CD14-positive monocyte (primary cell): ENCODE measurements at regions not wholly inside any gene's neighbourhood (a gene's known extent, or its start where the extent isn't known, plus 50 kb on each side); places are given as distances from the start of the nearest gene placed in this dataset.

ENCODE experiments used
- DNase-seq, 3 donors: peaks; one replicate each; pipeline ENCODE4 v3.0.0-alpha.2; 2011 to 2022
- H2AFZ ChIP-seq: 2 replicates; pipeline ENCODE4 v1.6.0; 2012; ENCODE audit warnings: mild to moderate bottlenecking, low read depth, low read length, inconsistent platforms; ENCODE audit not compliant: insufficient read depth, poor library complexity, severe bottlenecking
- H3K27ac ChIP-seq, 2 donors: 1 replicate in 1 of 2; 2 replicates in 1 of 2; pipeline ENCODE4 v1.5.1; 2012 to 2013; ENCODE audit warnings: low read length in 2 of 2, control low read depth in 1 of 2, inconsistent platforms in 1 of 2, low read depth in 1 of 2, mild to moderate bottlenecking in 1 of 2
- H3K27me3 ChIP-seq, 2 donors: one replicate each; pipeline versions ENCODE4 v1.6.0 to v1.6.1; 2011 to 2013; ENCODE audit warnings: low read length in 2 of 2; ENCODE audit not compliant: control insufficient read depth in 2 of 2, insufficient read depth in 2 of 2
- H3K36me3 ChIP-seq, 2 donors: replicated peaks in 1 of 2; 1 replicate in 1 of 2; 2 replicates in 1 of 2; pipeline versions ENCODE4 v1.5.1 to v1.6.1; 2012 to 2013; ENCODE audit warnings: low read length in 2 of 2, control low read depth in 1 of 2, inconsistent platforms in 1 of 2, mild to moderate bottlenecking in 1 of 2; ENCODE audit not compliant: insufficient read depth in 2 of 2, control insufficient read depth in 1 of 2
- H3K4me1 ChIP-seq, 2 donors: 1 replicate in 1 of 2; 2 replicates in 1 of 2; pipeline versions ENCODE4 v1.5.1 to v1.6.1; 2012 to 2013; ENCODE audit warnings: low read length in 2 of 2, control low read depth in 1 of 2, inconsistent platforms in 1 of 2, mild to moderate bottlenecking in 1 of 2, moderate library complexity in 1 of 2; ENCODE audit not compliant: insufficient read depth in 2 of 2, control insufficient read depth in 1 of 2
- H3K4me2 ChIP-seq: replicated peaks from 2 replicates; pipeline ENCODE3; 2012; ENCODE audit warnings: low read length, moderate library complexity, mild to moderate bottlenecking; ENCODE audit not compliant: poor library complexity, severe bottlenecking; ENCODE audit errors: extremely low read depth
- H3K4me3 ChIP-seq, 3 experiments: fragments of 200-600 bp in 1 of 3; sonication (generic) in 1 of 3; replicated peaks in 1 of 3; 1 replicate in 2 of 3; 2 replicates in 1 of 3; pipeline ENCODE4 v1.5.1; 2011 to 2013; ENCODE audit warnings: low read length in 3 of 3, mild to moderate bottlenecking in 3 of 3, control low read depth in 2 of 3, low read depth in 2 of 3, inconsistent platforms in 1 of 3, moderate library complexity in 1 of 3
- H3K79me2 ChIP-seq: 2 replicates; pipeline ENCODE4 v1.6.0; 2012; ENCODE audit warnings: mild to moderate bottlenecking, control low read depth, inconsistent platforms, low read length, moderate library complexity; ENCODE audit not compliant: insufficient read depth
- H3K9ac ChIP-seq: 2 replicates; pipeline ENCODE4 v1.6.0; 2017; ENCODE audit warnings: low read length, mild to moderate bottlenecking; ENCODE audit not compliant: insufficient read depth, poor library complexity, severe bottlenecking
- H3K9me3 ChIP-seq, 2 donors: replicated peaks in 1 of 2; 1 replicate in 1 of 2; 2 replicates in 1 of 2; pipeline versions ENCODE4 v1.5.1 to v1.6.1; 2012 to 2013; ENCODE audit warnings: low read length in 2 of 2, control low read depth in 1 of 2; ENCODE audit not compliant: control insufficient read depth in 1 of 2, insufficient read depth in 1 of 2
- H4K20me1 ChIP-seq: 2 replicates; pipeline ENCODE4 v1.6.0; 2012; ENCODE audit warnings: mild to moderate bottlenecking, low read length, control low read depth, moderate library complexity; ENCODE audit not compliant: insufficient read depth
- H3K27ac Mint-ChIP-seq, 7 donors: one replicate each; pipeline ENCODE4 v1.8.0; 2020; ENCODE audit warnings: mild to moderate bottlenecking in 7 of 7, mixed read lengths in 7 of 7, moderate library complexity in 6 of 7, inconsistent platforms in 2 of 7
- H3K27me3 Mint-ChIP-seq, 3 donors: one replicate each; pipeline ENCODE4 v1.8.0; 2021 to 2022; ENCODE audit warnings: low read depth in 3 of 3, mild to moderate bottlenecking in 3 of 3, mixed read lengths in 3 of 3, moderate library complexity in 3 of 3, inconsistent platforms in 1 of 3
- H3K36me3 Mint-ChIP-seq, 2 donors: one replicate each; pipeline ENCODE4 v1.8.0; 2020; ENCODE audit warnings: mixed read lengths in 2 of 2, inconsistent platforms in 1 of 2, mild to moderate bottlenecking in 1 of 2
- H3K4me1 Mint-ChIP-seq: one replicate; pipeline ENCODE4 v1.8.0; 2020; ENCODE audit warnings: mild to moderate bottlenecking, mixed read lengths
- H3K4me3 Mint-ChIP-seq, 2 donors: one replicate each; pipeline ENCODE4 v1.8.0; 2020; ENCODE audit warnings: mild to moderate bottlenecking in 2 of 2, mixed read lengths in 2 of 2, moderate library complexity in 1 of 2
- H3K9me3 Mint-ChIP-seq, 7 donors: one replicate each; pipeline ENCODE4 v1.8.0; 2020 to 2022; ENCODE audit warnings: mixed read lengths in 7 of 7, mild to moderate bottlenecking in 6 of 7, moderate library complexity in 6 of 7, inconsistent platforms in 2 of 7
- CTCF ChIP-seq: fragments of 200-600 bp; IDR thresholded peaks from one replicate; pipeline ENCODE4 v1.8.0; 2022; ENCODE audit warnings: antibody characterized with exemption, mild to moderate bottlenecking
- WGBS: methylation state at CpG from one replicate; pipeline ENCODE4 v1.1.5; 2013; ENCODE audit warnings: missing lambda C conversion rate; ENCODE audit not compliant: insufficient coverage; 5-methylcytosine and 5-hydroxymethylcytosine counted together
- intact Hi-C, 2 donors: fragments of 100-400 bp; cut with micrococcal nuclease; formaldehyde crosslinking; loops; one replicate each; pipeline versions ENCODE4 v1.15.0 to v1.15.1; 2023

- no peaks in the 10 kb centered on the region for H4K20me1 ChIP-seq
- no CpG with 5 or more reads among the region's 4 CpGs for WGBS
- no peak overlapping the region for H3K27ac ChIP-seq
- H3K4me3 Mint-ChIP-seq, result no peak overlapping the region
- no peaks in the 10 kb centered on the region for H3K36me3 Mint-ChIP-seq
- TF ChIP-seq CTCF, result no peak
- no peaks in the 10 kb centered on the region for H3K4me1 ChIP-seq
- no peak overlapping the region for H2AFZ ChIP-seq
- intact Hi-C loops, result no loop called here
- DNase-seq, result no peak
- no peak overlapping the region for H3K4me2 ChIP-seq
- H3K79me2 ChIP-seq, result no peaks in the 10 kb centered on the region
- no peaks in the 10 kb centered on the region for H3K9me3 ChIP-seq
- H3K27ac Mint-ChIP-seq, result no peak overlapping the region
- peaks cover 0 to 2% (median 2%) of the 10 kb centered on the region in 3 donors for H3K27me3 Mint-ChIP-seq
- no peak overlapping the region for H3K9ac ChIP-seq
- H3K4me3 ChIP-seq, result no peak overlapping the region
- no peaks in the 10 kb centered on the region for H3K27me3 ChIP-seq
- no peaks in the 10 kb centered on the region for H3K4me1 Mint-ChIP-seq
- H3K9me3 Mint-ChIP-seq, result peaks cover 0 to under 1% (median 0%) of the 10 kb centered on the region in 7 donors
- no peaks in the 10 kb centered on the region for H3K36me3 ChIP-seq
Observed at GRCh38 chr4:173735585-173735984, 205.6 kb upstream of the HAND2 start.

DNA sequence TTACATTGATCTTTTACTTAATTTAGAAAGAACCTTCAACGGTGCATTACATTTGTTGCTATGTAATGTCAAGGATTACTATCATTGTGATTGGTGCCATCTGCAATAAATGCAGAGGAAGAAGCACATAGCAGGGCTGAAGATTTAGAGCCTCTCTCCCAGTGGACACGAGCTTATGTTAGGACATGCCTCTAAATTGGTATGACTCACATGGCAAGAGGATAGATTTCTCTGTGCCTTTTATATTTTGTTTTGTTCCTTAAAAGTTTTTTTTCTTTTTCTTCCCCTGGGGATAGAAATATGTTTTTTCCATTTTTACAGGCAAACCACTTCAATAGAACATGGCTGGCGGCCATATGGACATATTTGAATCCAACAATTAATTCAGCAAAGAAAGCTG lies 205.0 kb upstream of the HAND2 start:
- whole genome bisulfite sequencing, result 80% methylated on average over 1 of the region's 3 CpGs
- H3K79me2 ChIP-seq, result no peaks in the 10 kb centered on the region
- no peak overlapping the region for H3K27ac Mint-ChIP-seq
- no peaks in the 10 kb centered on the region for H3K4me1 Mint-ChIP-seq
- no peaks in the 10 kb centered on the region for H3K36me3 Mint-ChIP-seq
- no peaks in the 10 kb centered on the region for H3K4me1 ChIP-seq
- no peak overlapping the region for H3K4me3 ChIP-seq
- TF ChIP-seq CTCF, result no peak
- intact Hi-C loops, result no loop called here
- H3K9me3 Mint-ChIP-seq, result peaks cover 0 to 5% (median 0%) of the 10 kb centered on the region in 7 donors
- H4K20me1 ChIP-seq, result no peaks in the 10 kb centered on the region
- peaks cover 0 to 2% (median 2%) of the 10 kb centered on the region in 3 donors for H3K27me3 Mint-ChIP-seq
- H3K27me3 ChIP-seq, result no peaks in the 10 kb centered on the region
- H3K36me3 ChIP-seq, result no peaks in the 10 kb centered on the region
- H3K9me3 ChIP-seq, result no peaks in the 10 kb centered on the region
- H2AFZ ChIP-seq, result no peak overlapping the region
- H3K4me2 ChIP-seq, result no peak overlapping the region
- no peak overlapping the region for H3K27ac ChIP-seq
- no peak overlapping the region for H3K9ac ChIP-seq
- no peak for DNase-seq
- no peak overlapping the region for H3K4me3 Mint-ChIP-seq
